Smooth muscle cell (in vitro differentiated cells): ENCODE measurements at regions not wholly inside any gene's neighbourhood (a gene's known extent, or its start where the extent isn't known, plus 50 kb on each side); places are given as distances from the start of the nearest gene placed in this dataset.

Source experiments
- DNase-seq: peaks from one replicate; lab custom pipeline; 2025; ENCODE audit not compliant: unreplicated experiment; lab: John Stamatoyannopoulos, UW
- H2AFZ ChIP-seq: fragments of 200-600 bp; sonication (generic); 2 replicates; pipeline ENCODE4 v1.6.0; 2016; ENCODE audit warnings: antibody characterized with exemption, low read depth, mild to moderate bottlenecking
- H3F3A ChIP-seq: fragments of 200-600 bp; sonication (generic); 2 replicates; pipeline ENCODE4 v1.6.0; 2017; ENCODE audit warnings: antibody characterized with exemption, low read depth
- H3K27ac ChIP-seq: fragments of 200-600 bp; sonication (generic); 2 replicates; pipeline ENCODE4 v1.5.1; 2016; ENCODE audit warnings: low read depth, mild to moderate bottlenecking
- H3K27me3 ChIP-seq: fragments of 200-600 bp; sonication (generic); 2 replicates; pipeline ENCODE4 v1.6.1; 2016; ENCODE audit warnings: low read depth, mild to moderate bottlenecking
- H3K36me3 ChIP-seq: fragments of 200-600 bp; sonication (generic); 2 replicates; pipeline ENCODE4 v1.5.1; 2016; ENCODE audit warnings: low read depth
- H3K4me1 ChIP-seq: fragments of 200-600 bp; sonication (generic); 2 replicates; pipeline ENCODE4 v1.5.1; 2016; ENCODE audit warnings: low read depth
- H3K4me2 ChIP-seq: fragments of 200-600 bp; sonication (generic); 2 replicates; pipeline ENCODE4 v1.6.0; 2016; ENCODE audit warnings: mild to moderate bottlenecking
- H3K4me3 ChIP-seq: fragments of 200-600 bp; sonication (generic); 2 replicates; pipeline ENCODE4 v1.5.1; 2016; ENCODE audit warnings: mild to moderate bottlenecking
- H3K79me2 ChIP-seq: fragments of 200-600 bp; sonication (generic); 2 replicates; pipeline ENCODE4 v1.6.0; 2016; ENCODE audit warnings: low read depth, mild to moderate bottlenecking
- H3K9ac ChIP-seq: fragments of 200-600 bp; sonication (generic); 2 replicates; pipeline ENCODE4 v1.6.0; 2016; ENCODE audit warnings: low read depth
- H3K9me3 ChIP-seq: fragments of 200-600 bp; sonication (generic); replicated peaks from 2 replicates; pipeline ENCODE4 v1.5.1; 2016; ENCODE audit warnings: low read depth
- H4K20me1 ChIP-seq: fragments of 200-600 bp; sonication (generic); 2 replicates; pipeline ENCODE4 v1.6.0; 2016; ENCODE audit warnings: low read depth
- WGBS: methylation state at CpG from one replicate; pipeline ENCODE4 v1.1.7; 2016; ENCODE audit warnings: low lambda C conversion rate; 5-methylcytosine and 5-hydroxymethylcytosine counted together
- TF ChIP-seq, protein P1 (sequence below): fragments of 200-600 bp; sonication (generic); IDR thresholded peaks from 2 replicates; pipeline ENCODE4 v1.5.1; 2017; ENCODE audit warnings: borderline replicate concordance, mild to moderate bottlenecking, antibody characterized with exemption; ENCODE audit not compliant: insufficient read depth, poor library complexity, severe bottlenecking

DNA sequence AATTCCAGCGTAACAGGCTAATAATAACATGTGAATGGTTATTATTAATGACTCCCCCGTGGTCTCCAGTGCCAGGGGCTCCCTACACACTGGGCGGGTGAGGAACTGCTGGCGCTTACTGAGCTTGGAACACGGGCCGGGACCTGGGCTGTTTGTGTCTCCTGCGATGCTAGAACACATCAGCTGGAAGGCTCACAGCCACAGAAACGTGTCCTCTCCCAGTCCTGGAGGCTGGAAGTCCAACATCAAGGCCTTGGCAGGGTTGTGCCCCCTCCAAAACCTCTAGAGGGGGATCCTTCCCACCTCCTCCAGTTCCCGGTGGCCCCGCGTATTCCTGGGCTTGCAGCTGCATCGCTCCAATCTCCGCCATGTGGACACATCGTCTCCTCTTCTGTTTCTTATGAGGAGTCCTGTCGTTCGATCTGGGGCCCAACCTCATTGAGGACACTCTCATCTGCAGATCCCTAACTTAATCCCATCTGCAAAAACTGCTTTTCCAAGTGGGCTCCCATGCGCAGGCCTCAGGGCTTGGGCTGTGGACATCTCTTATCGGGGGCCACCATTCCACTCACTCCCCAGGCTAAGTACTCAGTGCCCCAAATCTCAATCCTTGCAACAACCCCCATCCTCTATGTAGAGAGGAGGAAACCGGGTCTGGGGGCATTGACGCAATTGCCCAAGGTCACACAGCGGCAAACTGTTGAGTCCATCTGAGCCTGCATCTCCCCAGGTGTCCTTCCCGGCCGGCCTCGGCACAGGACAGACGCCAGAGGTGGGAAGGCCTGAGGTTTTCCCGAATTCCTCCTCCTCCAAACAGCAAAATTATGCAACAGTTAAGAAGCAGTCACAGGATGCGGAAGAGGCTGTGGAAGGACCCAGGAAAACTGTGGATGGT lies 193.9 kb downstream of the IRF8 start:
- Histone ChIP-seq H3K4me3 (no peak overlapping the region), H3K9me3 (no peaks in the 10 kb centered on the region), H3K4me2 (no peak overlapping the region), H3K27me3 (no peaks in the 10 kb centered on the region), H3K36me3 (peaks cover 2% of the 10 kb centered on the region), H3F3A (no peaks in the 10 kb centered on the region), H3K9ac (no peak overlapping the region), H3K27ac (no peak overlapping the region), H4K20me1 (no peaks in the 10 kb centered on the region), H3K79me2 (no peaks in the 10 kb centered on the region), H3K4me1 (no peaks in the 10 kb centered on the region), H2AFZ (no peak overlapping the region)
- DNase-seq, result no peak
- TF ChIP-seq, protein P1, sequence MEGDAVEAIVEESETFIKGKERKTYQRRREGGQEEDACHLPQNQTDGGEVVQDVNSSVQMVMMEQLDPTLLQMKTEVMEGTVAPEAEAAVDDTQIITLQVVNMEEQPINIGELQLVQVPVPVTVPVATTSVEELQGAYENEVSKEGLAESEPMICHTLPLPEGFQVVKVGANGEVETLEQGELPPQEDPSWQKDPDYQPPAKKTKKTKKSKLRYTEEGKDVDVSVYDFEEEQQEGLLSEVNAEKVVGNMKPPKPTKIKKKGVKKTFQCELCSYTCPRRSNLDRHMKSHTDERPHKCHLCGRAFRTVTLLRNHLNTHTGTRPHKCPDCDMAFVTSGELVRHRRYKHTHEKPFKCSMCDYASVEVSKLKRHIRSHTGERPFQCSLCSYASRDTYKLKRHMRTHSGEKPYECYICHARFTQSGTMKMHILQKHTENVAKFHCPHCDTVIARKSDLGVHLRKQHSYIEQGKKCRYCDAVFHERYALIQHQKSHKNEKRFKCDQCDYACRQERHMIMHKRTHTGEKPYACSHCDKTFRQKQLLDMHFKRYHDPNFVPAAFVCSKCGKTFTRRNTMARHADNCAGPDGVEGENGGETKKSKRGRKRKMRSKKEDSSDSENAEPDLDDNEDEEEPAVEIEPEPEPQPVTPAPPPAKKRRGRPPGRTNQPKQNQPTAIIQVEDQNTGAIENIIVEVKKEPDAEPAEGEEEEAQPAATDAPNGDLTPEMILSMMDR, result no peak
- 91% methylated on average over 27 of the region's 27 CpGs for WGBS

DNA sequence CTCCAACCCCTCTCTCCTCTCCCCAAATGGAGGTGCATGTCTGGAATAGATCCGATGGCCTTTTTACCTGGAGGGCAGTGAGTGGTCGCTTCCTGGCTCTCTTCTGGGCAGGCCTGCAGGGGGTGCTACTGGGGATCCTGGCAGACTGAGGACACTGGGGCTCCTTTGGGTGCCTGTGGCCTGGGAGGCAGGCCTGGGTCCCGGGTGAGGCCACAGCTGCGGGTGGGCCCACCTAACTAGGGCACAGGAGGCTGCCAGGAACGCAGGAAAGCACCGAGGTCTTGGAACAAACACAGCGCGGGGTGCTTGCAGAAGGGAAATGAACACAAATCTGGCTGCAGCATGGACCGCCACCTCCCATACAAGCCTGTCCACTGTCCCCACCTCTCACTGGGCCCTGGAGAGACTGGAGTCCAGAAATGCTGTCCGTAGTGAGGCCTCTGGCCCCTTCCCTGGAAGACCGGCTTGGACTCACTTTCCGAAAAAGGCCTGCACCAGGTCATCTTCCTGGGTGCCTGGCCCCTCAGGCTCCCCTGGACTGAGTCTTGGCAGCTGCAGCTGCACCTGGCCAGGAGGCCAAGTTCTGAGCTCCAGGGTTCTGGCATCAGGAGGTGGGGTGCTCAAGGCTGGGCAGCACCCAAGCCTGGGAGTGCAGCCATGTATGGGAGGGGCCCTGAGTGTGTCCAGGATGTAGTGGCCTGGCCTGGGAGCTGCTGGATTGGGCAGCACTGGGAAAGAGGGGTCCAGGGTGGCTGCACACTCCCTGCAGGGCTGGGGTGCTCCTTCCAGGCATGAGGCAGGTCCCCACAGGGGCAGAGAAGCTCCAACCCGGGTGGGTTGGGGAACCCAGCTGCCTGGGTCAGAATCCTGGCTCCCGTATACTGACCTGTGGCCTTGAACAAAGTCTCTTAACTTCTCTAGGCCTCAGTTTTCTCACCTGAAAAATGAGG lies 195.1 kb downstream of the IRF8 start:
- Histone ChIP-seq H3K4me1 (no peaks in the 10 kb centered on the region), H3K27ac (no peak overlapping the region), H3F3A (no peaks in the 10 kb centered on the region), H3K79me2 (no peaks in the 10 kb centered on the region), H4K20me1 (no peaks in the 10 kb centered on the region), H3K36me3 (peaks cover 3% of the 10 kb centered on the region), H2AFZ (no peak overlapping the region), H3K4me2 (no peak overlapping the region), H3K9ac (no peak overlapping the region), H3K9me3 (no peaks in the 10 kb centered on the region), H3K27me3 (no peaks in the 10 kb centered on the region), H3K4me3 (no peak overlapping the region)
- WGBS, result 74% methylated on average over 14 of the region's 14 CpGs
- no peak for DNase-seq
- TF ChIP-seq, protein P1, result no peak

DNA sequence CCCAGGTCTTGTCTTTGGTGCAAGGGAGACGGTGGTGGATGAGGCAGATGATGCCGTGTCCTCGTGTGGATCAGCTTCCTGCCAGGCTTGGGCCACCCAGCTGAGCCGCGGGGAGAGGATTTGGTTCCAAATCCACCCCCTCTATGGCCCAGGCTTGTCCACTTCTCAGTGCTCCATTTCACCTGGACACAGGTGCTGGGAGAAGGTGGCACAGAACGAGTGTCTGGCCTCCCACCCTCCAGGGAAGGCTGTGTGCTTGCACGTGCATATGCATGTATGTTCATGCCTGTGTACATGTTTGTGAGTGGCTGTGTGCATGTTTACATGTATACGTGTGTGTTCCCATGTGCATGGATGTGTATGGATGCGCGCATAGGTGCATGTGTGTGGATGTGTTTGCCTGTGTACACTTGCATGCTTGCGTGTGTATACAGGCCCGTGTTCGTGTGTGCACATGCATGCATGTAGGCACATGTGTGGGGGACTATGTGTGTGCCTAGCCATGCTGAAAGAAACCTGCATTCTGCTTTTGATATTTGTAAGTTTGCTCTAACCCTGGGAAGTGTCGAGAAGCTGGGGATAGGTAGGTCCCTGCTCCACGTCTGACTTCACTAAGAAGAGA lies 196.3 kb downstream of the IRF8 start:
- Histone ChIP-seq H3F3A (no peaks in the 10 kb centered on the region), H3K4me3 (no peak overlapping the region), H3K27ac (no peak overlapping the region), H3K79me2 (no peaks in the 10 kb centered on the region), H3K27me3 (no peaks in the 10 kb centered on the region), H3K36me3 (peaks cover 3% of the 10 kb centered on the region), H4K20me1 (no peaks in the 10 kb centered on the region), H3K4me1 (no peaks in the 10 kb centered on the region), H2AFZ (no peak overlapping the region), H3K9me3 (no peaks in the 10 kb centered on the region), H3K9ac (no peak overlapping the region), H3K4me2 (no peak overlapping the region)
- 88% methylated on average over 15 of the region's 15 CpGs for WGBS
- TF ChIP-seq, protein P1, result no peak
- no peak for DNase-seq
